ENCODE measurements at regions not wholly inside any gene's neighbourhood (a gene's known extent, or its start where the extent isn't known, plus 50 kb on each side); places are given as distances from the start of the nearest gene placed in this dataset.
"Not testable (repeated sequence)": the region's sequence is repeated elsewhere in the genome, so short reads cannot be mapped to it uniquely, and the experiment has no call there.

DNA sequence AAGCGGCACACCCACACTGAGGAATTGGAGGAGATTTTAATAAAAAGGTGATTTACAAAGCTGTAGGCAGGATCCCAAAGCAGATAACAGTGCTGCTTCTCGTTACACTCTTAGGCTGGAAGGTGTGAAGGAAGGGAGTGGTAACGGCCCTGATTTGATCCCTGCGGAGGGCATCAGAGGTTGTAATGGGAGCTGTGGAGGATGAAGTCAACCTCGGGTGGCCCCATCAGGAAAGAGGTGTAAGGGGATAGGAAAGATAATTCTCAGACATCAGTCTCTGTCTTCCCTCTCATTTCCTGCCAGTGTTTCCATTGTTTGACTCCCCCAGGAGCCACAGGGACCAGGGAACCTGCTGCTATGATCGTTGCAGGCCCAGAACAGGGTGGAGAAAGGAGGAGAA, 245.7 kb upstream of the NOX3 start:
- no peak for DNase-seq

DNA sequence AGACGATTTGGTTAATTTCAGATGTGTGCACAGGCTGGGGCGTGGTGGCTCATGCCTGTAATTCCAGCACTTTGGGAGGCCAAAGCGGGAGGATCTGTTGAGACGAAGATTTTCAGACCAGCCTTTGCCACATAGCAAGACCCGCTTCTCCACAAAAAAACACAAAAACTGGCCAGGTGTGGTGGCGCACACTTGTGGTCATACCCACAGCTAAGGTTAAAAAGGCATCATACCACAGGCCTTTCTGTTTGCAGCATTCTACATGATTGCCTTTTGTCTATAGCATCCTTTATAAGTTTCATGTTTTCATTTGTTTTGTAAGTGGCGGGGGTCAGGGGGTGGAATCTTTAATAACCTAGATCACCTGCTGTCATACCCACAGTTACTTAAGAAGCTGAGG, 239.9 kb upstream of the NOX3 start:
- DNase-seq, result no peak

DNA sequence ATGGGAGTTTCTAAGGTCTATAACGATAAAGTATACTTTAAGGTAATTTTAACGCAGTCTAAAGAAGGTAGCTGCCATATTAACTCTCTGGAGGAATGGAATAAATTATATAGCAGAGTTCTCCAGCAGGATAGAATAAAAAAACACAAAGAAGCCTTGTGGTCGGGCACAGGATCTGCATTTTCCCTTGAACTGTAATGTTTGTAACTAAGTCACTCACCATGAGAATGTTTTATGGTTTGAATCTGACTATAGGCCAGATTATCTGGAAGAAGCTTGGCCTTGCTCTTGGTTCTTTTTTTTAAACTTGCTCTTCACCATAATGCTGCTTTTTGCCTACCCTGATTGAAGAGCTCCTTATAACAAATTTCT, 238.8 kb upstream of the NOX3 start:
- DNase-seq, result no peak

DNA sequence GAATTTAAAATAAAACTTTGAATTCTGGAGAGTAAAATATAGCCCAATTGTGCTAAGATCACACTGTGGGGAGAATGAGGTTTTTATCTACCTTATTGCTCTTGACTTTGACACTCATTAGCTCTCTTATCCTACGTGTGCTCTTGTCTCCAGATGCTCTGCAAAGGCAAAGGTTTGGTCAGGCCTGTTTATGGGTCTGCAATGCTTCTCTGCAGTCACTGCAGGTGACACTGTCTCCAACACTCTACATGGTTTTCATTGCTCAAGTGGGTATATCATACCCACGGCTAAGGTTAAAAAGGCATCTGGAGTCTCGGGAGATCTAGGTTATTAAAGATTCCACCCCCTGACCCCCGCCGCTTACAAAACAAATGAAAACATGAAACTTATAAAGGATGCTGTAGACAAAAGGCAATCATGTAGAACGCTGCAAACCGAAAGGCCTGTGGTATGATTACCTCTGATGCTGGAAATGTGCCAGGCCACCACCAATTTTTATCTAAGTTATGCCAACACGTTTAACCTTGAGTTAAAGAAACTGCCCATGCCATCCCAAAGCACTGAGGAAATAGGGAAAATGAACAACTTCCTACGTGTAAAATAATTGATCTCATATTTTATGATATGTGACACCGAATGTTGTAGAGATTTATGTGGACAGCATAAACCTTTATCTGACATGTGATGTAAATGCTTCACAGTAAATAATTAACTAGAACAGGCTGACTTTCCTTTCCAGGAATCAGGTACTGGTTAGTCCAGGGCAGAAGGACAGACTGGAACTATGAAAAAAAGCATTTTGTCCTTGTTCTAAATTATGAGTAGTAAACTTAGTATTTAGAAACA, 238.2 kb upstream of the NOX3 start:
- DNase-seq, result no peak

DNA sequence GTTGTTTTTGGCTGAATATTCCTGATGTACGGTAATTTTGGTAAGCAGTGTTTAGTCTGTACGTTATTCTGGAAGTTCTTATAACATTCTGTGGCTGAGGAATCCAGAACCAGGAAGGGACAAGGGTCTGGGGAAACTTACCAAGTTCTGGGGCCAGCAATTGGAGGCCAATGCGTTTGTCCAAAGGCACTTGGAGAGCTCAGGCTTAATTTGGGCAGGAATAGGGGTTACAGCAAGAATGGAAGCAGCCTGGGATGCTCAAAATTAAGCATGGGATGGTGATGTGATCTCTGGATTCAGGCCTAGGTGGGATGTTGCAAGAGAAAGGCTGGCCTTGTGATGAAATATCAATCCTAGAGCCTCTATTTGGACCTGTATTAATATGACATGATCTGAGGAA, 235.2 kb upstream of the NOX3 start:
- DNase-seq, result no peak

DNA sequence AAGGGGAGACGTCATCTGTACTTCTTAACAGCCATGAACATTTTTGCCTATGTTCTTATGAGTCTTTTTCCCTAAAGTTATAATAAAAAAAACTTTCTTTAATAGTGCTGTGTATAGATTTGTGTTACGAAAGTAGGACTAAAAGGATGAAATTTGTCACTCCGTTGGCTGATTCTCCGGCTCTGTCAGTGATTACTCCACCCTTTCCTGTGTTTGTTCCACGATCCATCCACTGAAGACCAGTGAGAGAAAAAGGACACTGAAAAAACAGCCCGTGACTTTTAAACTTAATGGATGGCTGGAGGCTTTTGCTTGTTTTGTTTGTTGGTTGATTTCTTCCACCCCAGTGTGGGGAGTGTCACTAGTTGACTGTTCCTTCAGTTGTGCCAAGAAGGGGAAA, 232.0 kb upstream of the NOX3 start:
- no peak for DNase-seq

DNA sequence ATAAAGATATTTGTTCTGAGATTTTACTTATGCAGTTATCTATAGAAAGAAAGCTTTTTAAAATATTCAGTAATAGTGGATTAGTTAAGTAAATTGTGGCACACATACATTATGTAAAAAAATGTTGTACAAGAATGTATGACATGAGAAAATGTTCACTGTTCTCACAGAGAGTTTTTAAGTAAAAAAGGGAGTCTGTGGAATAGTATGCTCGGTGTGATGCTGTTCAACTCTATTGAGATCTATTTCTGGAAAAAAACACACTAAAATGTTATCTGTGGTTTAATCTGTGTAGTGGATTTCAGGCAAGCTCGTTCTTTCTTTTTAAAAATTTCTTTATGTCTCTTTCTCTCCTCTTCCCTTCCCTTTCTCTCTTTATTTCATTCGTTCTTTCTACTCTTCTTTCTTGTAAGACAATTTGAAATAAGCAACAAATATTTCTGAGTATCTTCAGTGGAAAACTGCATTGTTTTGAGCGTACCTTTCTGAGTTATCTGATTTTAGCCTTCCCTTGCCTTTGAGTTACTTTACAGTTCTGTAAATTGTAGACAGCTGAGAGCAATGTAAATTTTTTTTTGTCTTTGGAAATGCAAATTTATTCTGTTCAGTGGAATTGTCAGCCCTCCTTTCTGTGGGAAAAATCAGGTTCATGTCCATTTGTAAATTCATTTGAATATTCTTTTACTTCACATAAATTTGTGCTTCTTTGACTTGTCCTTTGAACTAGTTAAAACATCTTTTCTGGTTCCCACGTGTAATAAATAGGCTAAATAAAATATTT, 229.0 kb upstream of the NOX3 start:
- DNase-seq, result no peak

DNA sequence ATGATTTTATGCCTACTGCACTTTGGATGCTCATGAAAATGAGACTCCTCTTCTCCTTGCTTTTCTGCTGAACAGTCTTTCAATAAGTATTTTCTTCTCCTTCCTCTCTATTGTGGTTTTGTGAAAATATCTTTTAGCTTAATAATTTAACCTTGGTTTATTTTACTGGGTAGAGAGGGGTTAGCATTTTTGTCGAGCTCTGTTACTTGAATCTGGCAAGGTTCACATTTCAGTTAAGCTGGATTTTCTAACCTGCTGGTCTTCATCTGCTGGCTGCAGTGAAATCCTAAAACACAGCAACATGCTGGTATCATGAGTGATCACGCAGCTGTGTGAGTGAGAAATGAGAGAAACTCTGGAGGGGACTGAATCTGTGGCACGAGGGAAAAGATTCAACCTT, 222.7 kb upstream of the NOX3 start:
- DNase-seq, result no peak

DNA sequence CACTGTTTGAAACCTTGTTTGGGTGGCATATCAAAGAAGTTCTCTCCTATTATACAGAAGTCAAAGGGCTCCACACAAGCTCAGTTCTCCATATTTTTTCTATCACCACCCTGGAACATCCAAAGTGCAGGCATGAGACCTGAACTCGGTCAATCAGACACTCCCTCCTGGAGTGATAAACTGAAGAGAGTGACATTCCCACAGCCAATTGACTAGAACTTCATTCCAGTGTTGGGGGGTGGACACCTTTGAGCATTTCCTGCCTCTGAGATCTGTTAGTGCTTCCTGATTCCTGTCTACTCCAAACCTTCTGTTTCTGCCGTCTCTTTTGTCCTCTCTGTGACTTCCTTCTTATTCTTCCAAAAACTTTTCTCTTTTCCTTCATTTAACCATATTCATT, 220.7 kb upstream of the NOX3 start:
- DNase-seq, result no peak

DNA sequence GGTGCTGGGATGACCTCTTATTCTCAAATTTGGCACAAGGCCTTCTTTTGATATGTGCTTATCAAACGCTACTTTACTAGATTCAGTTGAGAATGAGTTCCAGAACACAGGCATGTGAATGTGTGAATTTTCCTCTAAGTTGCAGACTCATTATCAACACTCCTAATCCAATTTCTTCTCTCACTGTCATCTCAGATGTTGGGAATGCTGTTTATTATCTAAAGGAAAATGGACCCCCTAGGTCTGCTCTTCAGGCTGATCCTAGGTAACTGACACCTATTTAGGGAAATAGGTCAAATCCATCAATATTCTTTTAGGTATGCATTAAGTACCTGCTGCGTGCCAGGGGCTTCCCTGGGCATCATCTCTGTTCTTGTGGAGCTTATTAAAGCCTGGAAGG, 215.0 kb upstream of the NOX3 start:
- DNase-seq, result no peak

DNA sequence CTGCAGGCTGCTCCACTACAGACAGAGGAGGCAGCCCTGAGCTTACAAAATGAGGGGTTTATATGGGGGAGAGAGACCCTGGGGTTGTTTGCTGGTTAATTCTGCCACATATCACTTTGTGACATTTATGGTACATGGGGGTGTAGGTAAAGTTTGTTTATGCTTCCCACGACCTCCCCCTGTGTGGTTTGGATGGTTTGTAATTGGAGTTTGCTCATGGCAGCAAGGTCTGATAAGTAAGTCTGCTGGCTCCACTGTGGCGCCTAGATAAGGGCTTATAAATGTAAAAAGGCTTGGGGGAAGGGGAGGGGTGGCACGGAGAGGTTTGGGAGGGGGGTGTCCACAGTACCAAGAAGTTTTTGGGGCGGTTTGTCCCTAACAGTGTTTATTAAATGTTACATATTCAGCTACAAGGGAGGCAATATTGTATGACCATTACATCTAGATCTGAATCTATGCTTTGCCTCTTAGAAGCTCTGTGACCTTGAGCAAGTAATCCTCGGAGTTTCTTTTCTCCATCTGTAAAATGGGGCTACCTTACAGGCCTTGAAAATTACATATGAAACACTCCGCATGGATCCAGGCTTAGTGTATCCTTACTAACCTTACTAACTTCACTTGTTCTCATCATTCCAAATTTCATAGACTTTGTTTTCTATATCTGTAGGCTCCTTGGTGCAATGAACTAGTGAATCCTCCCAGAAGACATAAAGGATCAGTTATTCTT, 204.8 kb upstream of the NOX3 start:
- DNase-seq, result no peak

DNA sequence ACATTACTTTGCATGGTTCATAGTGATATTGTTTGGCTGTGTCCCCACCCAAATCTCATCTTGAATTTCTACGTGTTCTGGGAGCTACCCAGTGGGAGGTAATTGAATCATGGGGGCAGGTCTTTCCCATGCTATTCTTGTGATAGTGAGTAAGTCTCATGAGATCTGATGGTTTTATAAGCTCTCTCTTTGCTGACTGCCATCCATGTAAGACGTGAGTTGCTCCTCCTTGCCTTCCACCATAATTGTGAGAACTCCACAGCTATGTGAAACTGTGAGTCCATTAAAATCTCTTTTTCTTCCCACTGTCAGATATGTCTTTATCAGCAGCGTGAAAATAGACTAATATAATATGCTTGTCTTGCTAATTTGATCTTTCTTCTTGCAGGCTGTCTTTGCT, 200.4 kb upstream of the NOX3 start:
- no peak for DNase-seq

DNA sequence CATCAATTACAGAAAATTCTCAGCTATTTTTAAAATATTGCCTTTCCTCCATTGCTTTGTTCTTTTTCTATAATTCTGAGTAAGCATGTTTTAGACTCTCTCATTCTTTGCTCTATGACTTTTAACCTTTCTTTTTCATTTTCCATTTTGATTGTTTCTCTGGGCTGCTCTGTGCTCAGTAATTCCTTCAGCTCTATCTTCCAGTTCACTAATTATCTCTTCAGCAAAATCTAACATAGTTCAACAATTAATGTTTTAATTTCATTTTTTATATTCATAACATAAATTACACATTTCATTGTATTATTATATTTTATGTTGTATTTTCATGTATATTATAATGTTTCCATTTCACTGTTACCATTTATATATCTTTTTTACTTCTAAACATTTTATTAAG, 198.8 kb upstream of the NOX3 start:
- DNase-seq, result no peak

DNA sequence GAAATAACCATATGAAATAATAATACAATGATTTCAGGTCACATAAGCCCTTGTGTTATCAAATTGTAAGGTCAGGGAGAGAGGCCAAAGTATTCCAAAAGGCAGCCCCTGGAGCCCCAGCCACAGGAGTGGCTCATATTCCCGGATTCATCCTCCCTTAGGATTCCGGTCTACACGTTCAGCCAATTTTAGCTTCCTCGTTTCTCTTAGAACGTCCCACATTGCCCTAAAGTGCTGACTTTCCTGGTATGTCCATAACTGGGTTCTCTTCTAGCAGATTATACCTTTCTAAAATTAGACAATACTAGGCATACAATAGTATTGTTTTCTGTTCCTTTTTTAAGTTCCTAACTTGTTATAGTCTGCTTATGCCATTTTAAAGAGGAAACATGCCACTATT, 192.7 kb upstream of the NOX3 start:
- no peak for DNase-seq

DNA sequence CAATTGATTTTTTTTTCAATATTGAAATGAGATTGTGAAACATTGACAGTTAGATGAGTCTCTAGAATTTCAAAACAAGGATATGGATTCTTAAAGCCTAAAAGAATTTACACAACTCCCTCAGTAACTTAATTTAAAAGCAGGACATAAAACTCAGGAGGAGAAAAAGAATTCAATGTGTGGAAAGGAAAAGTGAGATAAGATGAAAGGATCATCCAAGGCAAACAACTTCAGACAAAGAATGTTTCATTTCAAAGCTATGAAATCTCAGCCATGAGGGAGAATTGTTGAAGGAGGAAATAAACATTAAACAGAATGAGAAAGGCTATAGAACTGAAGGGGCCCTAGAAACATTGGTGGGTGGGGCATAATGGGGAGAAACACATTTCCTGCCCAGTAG, 191.7 kb upstream of the NOX3 start:
- no peak for DNase-seq

DNA sequence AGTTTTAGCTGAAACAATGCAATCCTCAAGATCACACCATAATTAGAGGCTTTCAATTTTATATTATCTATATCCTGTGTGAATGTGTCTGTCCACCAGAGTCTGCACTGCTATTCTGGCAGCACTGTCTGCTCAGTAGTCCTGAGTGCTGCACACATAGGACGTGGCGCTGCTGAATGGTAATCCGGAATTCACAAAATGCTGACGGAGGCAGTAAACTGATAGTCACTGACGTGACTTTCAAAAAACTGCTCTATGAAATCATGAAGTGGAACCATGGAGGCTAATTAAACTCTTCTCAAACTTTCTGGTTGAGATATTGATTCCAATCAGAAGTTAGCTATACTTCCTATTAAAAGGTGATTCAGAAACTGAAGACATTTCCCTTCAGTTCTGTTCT, 190.8 kb upstream of the NOX3 start:
- DNase-seq, result no peak

DNA sequence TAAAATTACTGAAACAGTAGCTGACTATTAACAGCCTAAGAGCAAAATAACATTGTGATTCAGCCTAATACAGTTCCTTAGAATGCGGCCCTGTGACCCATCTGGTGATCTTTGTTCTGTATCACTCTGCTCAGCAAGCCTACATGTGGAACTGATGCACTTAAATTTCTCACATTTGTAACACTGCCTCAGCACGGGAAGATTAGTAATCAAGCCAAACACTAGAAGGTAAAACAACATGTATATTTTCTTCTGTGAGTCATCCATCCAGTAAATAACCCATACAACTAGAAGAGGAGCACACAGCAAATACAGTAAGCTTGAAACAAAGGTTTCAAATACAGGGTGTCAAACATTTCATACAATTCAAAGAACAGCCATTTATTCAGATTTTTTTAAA, 189.7 kb upstream of the NOX3 start:
- no peak for DNase-seq

DNA sequence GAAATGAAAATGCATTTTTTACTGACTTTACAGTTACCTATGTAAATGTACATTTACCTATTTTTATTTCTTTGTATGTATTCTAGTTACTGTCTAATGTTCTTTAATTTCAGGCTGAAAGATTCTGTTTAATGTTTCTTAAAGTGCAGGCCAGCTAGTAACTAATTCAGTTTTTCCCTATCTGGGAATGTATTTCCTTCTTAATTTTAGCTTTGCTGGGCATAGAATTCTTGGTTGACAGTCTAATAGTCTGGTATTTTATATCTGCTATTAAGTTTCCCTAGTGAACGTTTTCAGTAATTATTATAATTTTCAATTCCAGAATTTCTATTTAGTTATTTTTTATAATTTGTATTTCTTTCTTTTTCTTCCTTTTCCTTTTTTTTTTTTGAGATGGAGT, 186.0 kb upstream of the NOX3 start:
- no peak for DNase-seq

DNA sequence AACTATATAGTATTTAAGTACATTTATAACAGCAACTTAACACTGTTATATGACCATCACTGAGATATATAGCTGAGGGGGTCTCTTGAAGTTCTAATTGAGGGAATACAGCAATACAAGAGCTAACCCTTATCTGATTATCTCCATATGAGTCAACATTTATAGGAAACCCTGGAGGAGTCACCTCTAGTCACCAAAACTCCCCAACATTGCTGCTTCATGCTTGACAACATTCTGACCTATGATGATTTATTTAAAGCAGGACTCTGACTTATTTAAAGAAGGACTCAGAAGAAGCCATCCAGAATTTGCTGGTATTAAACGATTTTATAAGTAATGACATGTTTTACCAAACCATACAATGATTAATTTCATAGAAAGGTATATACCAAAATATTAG, 182.6 kb upstream of the NOX3 start:
- no peak for DNase-seq

DNA sequence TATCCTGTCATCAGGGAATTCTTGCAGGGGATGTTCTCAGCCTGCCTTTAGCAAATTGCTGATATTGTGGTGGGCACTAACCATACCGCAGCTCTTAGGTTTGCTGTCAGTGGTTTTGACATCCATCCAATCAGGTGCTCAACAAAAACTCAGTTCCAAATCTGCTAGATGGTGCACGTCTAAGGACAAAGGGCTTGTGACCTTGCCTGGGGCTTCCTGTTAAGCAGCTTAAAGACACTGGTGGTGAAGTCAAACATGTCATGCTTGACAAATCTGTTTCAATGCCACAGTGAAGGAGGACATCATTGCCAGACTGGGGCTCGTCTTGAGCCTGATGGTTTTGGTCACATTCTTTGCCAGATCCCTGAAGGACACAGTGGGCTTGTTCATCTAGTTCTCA, 179.8 kb upstream of the NOX3 start:
- no peak for DNase-seq

DNA sequence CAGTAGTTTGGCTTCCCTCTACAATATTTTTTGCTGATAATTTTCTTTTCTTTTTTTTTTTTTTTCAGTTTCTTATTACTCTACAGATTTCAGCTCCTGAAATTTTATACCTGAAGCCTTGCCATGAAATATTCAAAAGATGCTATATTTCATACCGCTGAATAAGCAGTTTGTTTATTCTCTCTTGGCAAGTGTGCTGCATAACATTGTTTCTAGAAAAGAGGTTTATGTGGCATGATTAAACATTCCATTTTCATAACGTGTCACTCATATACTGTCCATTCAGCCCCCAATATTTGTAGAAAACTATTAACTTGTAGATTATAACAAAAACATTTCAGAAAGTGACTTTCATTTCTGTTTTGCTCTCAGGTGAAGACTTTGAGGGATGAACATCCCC, 174.4 kb upstream of the NOX3 start:
- DNase-seq, result no peak

DNA sequence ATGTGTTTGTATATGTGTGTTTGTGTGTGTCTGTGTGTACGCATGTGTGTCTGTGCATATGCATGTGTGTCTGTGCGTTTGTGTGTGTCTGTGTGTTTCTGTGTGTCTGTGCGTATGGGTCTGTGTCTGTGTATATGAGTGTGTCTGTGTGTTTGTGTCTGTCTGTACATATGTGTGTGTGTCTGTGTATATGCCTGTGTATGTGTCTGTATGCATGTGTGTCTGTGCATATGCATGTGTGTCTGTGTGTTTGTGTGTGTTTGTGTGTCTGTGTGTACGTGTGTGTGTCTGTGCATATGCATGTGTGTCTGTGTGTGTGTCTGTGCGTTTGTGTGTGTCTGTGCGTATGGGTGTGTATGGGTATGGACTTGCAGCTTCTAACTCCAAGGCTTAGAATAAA, 174.0 kb upstream of the NOX3 start:
- no peak for DNase-seq

DNA sequence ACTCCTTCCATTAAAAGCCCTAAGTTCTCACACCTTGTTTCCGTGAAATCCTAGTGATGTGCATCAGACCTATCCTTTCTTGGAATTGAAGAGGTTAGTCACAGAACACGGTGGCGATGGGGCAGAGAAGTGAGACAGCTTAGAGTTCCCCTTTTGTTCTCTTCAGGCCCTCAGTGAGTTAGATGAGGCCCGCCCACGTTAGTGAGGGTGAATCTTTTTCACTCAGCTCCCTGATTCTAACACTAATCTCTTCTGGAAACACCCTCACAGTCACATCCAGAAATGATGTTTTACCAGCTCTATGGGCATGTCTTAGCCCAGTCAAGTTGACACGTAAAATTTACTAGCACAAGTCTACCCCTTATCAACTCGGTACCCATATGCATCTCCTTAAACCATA, 172.7 kb upstream of the NOX3 start:
- peak in 2 of 4 experiments; percentile 2 to 23 for DNase-seq

DNA sequence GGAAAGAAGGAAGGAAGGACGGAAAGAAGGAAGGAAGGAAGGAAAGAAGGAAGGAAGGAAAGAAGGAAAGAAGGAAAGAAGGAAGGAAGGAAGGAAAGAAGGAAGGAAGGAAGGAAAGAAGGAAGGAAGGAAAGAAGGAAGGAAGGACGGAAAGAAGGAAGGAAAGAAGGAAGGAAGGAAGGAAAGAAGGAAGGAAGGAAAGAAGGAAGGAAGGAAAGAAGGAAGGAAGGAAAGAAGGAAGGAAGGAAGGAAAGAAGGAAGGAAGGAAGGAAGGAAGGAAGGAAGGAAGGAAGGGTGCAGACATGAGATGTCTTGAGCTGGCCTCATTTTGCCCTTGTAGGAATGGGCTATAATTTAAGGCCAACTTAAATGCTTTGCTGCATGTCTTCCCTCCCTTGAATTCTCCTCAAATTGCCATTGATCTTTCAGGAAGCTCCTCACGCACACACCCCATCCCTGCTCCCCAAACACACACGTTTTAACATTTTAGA, 172.1 kb upstream of the NOX3 start:
- DNase-seq, result not testable (repeated sequence)

Data from activated CD4-positive, CD25-positive, alpha-beta regulatory T cell (primary cell).